ENCODE measurements at regions not wholly inside any gene's neighbourhood (a gene's known extent, or its start where the extent isn't known, plus 50 kb on each side); places are given as distances from the start of the nearest gene placed in this dataset.

DNA sequence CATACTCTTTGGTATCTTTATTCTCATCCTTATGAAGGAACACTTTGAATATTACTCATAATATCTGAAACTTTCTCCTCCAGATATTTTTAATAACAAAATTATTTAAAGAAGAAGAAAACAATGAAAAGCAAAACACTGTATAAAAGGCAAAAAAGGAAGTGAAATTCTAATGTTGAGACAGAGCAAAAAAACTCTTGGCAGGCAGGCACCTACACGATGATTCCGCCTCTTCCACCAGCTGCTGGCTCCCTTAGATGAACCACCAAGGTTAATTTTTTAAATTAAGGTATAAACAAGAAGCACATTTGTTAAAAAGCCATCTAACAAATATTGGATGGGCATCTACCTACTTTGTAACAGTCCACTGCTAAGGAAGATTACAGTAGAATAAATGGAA lies 434.7 kb downstream of the EPHA4 start:
- TF ChIP-seq WT1 (tag by site-specific recombination; IDR thresholded peaks at IDR 0.05) (no peak), OVOL3 (tag by site-specific recombination; IDR thresholded peaks at IDR 0.05) (no peak), ZNF174 (tag by site-specific recombination; IDR thresholded peaks at IDR 0.05) (no peak), REST (tag by site-specific recombination; IDR thresholded peaks at IDR 0.05) (no peak), ZNF768 (tag by site-specific recombination; IDR thresholded peaks at IDR 0.05) (no peak), ZFP69B (tag by site-specific recombination; IDR thresholded peaks at IDR 0.05) (no peak)
- TF ChIP-seq, protein P1, sequence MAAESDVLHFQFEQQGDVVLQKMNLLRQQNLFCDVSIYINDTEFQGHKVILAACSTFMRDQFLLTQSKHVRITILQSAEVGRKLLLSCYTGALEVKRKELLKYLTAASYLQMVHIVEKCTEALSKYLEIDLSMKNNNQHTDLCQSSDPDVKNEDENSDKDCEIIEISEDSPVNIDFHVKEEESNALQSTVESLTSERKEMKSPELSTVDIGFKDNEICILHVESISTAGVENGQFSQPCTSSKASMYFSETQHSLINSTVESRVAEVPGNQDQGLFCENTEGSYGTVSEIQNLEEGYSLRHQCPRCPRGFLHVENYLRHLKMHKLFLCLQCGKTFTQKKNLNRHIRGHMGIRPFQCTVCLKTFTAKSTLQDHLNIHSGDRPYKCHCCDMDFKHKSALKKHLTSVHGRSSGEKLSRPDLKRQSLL (tag by site-specific recombination; IDR thresholded peaks at IDR 0.05): no peak
- TF ChIP-seq, protein P2, sequence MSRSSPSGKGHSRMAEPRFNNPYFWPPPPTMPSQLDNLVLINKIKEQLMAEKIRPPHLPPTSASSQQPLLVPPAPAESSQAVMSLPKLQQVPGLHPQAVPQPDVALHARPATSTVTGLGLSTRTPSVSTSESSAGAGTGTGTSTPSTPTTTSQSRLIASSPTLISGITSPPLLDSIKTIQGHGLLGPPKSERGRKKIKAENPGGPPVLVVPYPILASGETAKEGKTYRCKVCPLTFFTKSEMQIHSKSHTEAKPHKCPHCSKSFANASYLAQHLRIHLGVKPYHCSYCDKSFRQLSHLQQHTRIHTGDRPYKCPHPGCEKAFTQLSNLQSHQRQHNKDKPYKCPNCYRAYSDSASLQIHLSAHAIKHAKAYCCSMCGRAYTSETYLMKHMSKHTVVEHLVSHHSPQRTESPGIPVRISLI (tag by site-specific recombination; IDR thresholded peaks at IDR 0.05): no peak
- TF ChIP-seq, protein P3, sequence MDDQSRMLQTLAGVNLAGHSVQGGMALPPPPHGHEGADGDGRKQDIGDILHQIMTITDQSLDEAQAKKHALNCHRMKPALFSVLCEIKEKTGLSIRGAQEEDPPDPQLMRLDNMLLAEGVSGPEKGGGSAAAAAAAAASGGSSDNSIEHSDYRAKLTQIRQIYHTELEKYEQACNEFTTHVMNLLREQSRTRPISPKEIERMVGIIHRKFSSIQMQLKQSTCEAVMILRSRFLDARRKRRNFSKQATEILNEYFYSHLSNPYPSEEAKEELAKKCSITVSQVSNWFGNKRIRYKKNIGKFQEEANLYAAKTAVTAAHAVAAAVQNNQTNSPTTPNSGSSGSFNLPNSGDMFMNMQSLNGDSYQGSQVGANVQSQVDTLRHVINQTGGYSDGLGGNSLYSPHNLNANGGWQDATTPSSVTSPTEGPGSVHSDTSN (CRISPR knock-in tag; IDR thresholded peaks at IDR 0.05): no peak
- TF ChIP-seq, protein P4, sequence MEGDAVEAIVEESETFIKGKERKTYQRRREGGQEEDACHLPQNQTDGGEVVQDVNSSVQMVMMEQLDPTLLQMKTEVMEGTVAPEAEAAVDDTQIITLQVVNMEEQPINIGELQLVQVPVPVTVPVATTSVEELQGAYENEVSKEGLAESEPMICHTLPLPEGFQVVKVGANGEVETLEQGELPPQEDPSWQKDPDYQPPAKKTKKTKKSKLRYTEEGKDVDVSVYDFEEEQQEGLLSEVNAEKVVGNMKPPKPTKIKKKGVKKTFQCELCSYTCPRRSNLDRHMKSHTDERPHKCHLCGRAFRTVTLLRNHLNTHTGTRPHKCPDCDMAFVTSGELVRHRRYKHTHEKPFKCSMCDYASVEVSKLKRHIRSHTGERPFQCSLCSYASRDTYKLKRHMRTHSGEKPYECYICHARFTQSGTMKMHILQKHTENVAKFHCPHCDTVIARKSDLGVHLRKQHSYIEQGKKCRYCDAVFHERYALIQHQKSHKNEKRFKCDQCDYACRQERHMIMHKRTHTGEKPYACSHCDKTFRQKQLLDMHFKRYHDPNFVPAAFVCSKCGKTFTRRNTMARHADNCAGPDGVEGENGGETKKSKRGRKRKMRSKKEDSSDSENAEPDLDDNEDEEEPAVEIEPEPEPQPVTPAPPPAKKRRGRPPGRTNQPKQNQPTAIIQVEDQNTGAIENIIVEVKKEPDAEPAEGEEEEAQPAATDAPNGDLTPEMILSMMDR (tag by site-specific recombination; IDR thresholded peaks at IDR 0.05): no peak
- TF ChIP-seq, protein P5, sequence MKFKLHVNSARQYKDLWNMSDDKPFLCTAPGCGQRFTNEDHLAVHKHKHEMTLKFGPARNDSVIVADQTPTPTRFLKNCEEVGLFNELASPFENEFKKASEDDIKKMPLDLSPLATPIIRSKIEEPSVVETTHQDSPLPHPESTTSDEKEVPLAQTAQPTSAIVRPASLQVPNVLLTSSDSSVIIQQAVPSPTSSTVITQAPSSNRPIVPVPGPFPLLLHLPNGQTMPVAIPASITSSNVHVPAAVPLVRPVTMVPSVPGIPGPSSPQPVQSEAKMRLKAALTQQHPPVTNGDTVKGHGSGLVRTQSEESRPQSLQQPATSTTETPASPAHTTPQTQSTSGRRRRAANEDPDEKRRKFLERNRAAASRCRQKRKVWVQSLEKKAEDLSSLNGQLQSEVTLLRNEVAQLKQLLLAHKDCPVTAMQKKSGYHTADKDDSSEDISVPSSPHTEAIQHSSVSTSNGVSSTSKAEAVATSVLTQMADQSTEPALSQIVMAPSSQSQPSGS (tag by site-specific recombination; IDR thresholded peaks at IDR 0.05; ENCODE audit: low read depth): no peak
